H9 (cell line): ENCODE measurements at regions not wholly inside any gene's neighbourhood (a gene's known extent, or its start where the extent isn't known, plus 50 kb on each side); places are given as distances from the start of the nearest gene placed in this dataset.

Source experiments
- DNase-seq: peaks from one replicate; pipeline ENCODE4 v3.0.0-alpha.2; 2017
- H2AFZ ChIP-seq: one replicate; pipeline ENCODE4 v1.6.1; 2013; ENCODE audit warnings: mild to moderate bottlenecking, low read length, control low read depth, moderate library complexity
- H2AK5ac ChIP-seq: 2 replicates; pipeline ENCODE4 v1.6.1; 2013; ENCODE audit warnings: low read length, control low read depth, mixed read lengths; ENCODE audit not compliant: insufficient read length
- H2BK120ac ChIP-seq: one replicate; pipeline ENCODE4 v1.6.1; 2013; ENCODE audit warnings: low read depth, mild to moderate bottlenecking, low read length, control low read depth, inconsistent platforms; ENCODE audit not compliant: poor library complexity, severe bottlenecking
- H2BK12ac ChIP-seq: 2 replicates; pipeline ENCODE4 v1.6.1; 2013; ENCODE audit warnings: low read length, control low read depth, mixed read lengths, low read depth; ENCODE audit not compliant: insufficient read length
- H2BK15ac ChIP-seq: 2 replicates; pipeline ENCODE4 v1.6.1; 2013; ENCODE audit warnings: low read depth, low read length, control low read depth
- H2BK20ac ChIP-seq: one replicate; pipeline ENCODE4 v1.6.1; 2013; ENCODE audit warnings: low read depth, mild to moderate bottlenecking, low read length, control low read depth, inconsistent platforms; ENCODE audit not compliant: poor library complexity, severe bottlenecking
- H2BK5ac ChIP-seq: 2 replicates; pipeline ENCODE4 v1.6.1; 2013; ENCODE audit warnings: low read length, control low read depth, mixed read lengths; ENCODE audit not compliant: insufficient read length
- H3K14ac ChIP-seq: 2 replicates; pipeline ENCODE4 v1.6.1; 2013; ENCODE audit warnings: low read length, control low read depth; ENCODE audit not compliant: insufficient read depth
- H3K18ac ChIP-seq: 2 replicates; pipeline ENCODE4 v1.6.1; 2013; ENCODE audit warnings: low read depth, mild to moderate bottlenecking, mixed read lengths, low read length, control low read depth; ENCODE audit not compliant: insufficient read length
- H3K23ac ChIP-seq: 2 replicates; pipeline ENCODE4 v1.6.1; 2013; ENCODE audit warnings: low read length, control low read depth, mixed read lengths, low read depth; ENCODE audit not compliant: insufficient read length
- H3K23me2 ChIP-seq: 2 replicates; pipeline ENCODE4 v1.6.1; 2013; ENCODE audit warnings: low read depth, mild to moderate bottlenecking, mixed read lengths, low read length, control low read depth; ENCODE audit not compliant: insufficient read length, poor library complexity, severe bottlenecking
- H3K27ac ChIP-seq: 2 replicates; pipeline ENCODE4 v1.5.1; 2013; ENCODE audit warnings: low read length, control low read depth, mixed read lengths, low read depth; ENCODE audit not compliant: insufficient read length
- H3K27me3 ChIP-seq: 2 replicates; pipeline ENCODE4 v1.6.1; 2013; ENCODE audit warnings: low read length, control low read depth, inconsistent platforms; ENCODE audit not compliant: insufficient read depth
- H3K4ac ChIP-seq: 2 replicates; pipeline ENCODE4 v1.6.1; 2013; ENCODE audit warnings: low read depth, mild to moderate bottlenecking, control low read depth, inconsistent platforms, low read length, moderate library complexity
- H3K4me1 ChIP-seq: 2 replicates; pipeline ENCODE4 v1.6.1; 2013; ENCODE audit warnings: low read length, control low read depth, inconsistent platforms; ENCODE audit not compliant: insufficient read depth
- H3K4me2 ChIP-seq: 2 replicates; pipeline ENCODE4 v1.6.1; 2013; ENCODE audit warnings: low read length, control low read depth, mixed read lengths; ENCODE audit not compliant: insufficient read length, insufficient read depth
- H3K56ac ChIP-seq: 2 replicates; pipeline ENCODE4 v1.6.1; 2013; ENCODE audit warnings: low read depth, mild to moderate bottlenecking, mixed read lengths, low read length, control low read depth; ENCODE audit not compliant: insufficient read length
- H3K79me1 ChIP-seq: 2 replicates; pipeline ENCODE4 v1.6.1; 2013; ENCODE audit warnings: low read depth, mild to moderate bottlenecking, moderate library complexity, low read length, control low read depth, inconsistent platforms; ENCODE audit not compliant: insufficient read depth, poor library complexity, severe bottlenecking
- H3K79me2 ChIP-seq: 2 replicates; pipeline ENCODE4 v1.6.1; 2013; ENCODE audit warnings: low read length, control low read depth, inconsistent platforms; ENCODE audit not compliant: insufficient read depth
- H3K9ac ChIP-seq: 2 replicates; pipeline ENCODE4 v1.6.1; 2013; ENCODE audit warnings: low read length, control low read depth, mixed read lengths; ENCODE audit not compliant: insufficient read length; ENCODE audit errors: extremely low read depth
- H3K9me3 ChIP-seq: one replicate; pipeline ENCODE4 v1.6.1; 2013; ENCODE audit warnings: low read depth, low read length, inconsistent platforms; ENCODE audit not compliant: control insufficient read depth
- H3T11ph ChIP-seq: one replicate; pipeline ENCODE4 v1.6.1; 2013; ENCODE audit warnings: mild to moderate bottlenecking, low read length, control low read depth, inconsistent platforms
- H4K20me1 ChIP-seq: one replicate; pipeline ENCODE4 v1.6.1; 2013; ENCODE audit not compliant: control insufficient read depth, insufficient read length, insufficient read depth
- H4K5ac ChIP-seq: 2 replicates; pipeline ENCODE4 v1.6.1; 2013; ENCODE audit warnings: low read depth, mild to moderate bottlenecking, mixed read lengths, low read length, control low read depth; ENCODE audit not compliant: insufficient read length
- H4K8ac ChIP-seq: replicated peaks from 2 replicates; pipeline ENCODE4 v1.6.1; 2013; ENCODE audit warnings: low read length, control low read depth, mixed read lengths, low read depth; ENCODE audit not compliant: insufficient read length
- H4K91ac ChIP-seq: 2 replicates; pipeline ENCODE4 v1.6.1; 2013; ENCODE audit warnings: low read depth, mild to moderate bottlenecking, moderate library complexity, mixed read lengths, low read length, control low read depth; ENCODE audit not compliant: insufficient read length
- H3K27ac Mint-ChIP-seq, 3 experiments: 2 replicates in 2 of 3; 3 replicates in 1 of 3; pipeline ENCODE4 v1.8.0; 2020 to 2021; ENCODE audit warnings: mixed read lengths in 3 of 3, mild to moderate bottlenecking in 1 of 3, moderate library complexity in 1 of 3
- H3K27me3 Mint-ChIP-seq: 2 replicates; pipeline ENCODE4 v1.8.0; 2021; ENCODE audit warnings: low read depth, mild to moderate bottlenecking, moderate library complexity, mixed read lengths
- H3K36me3 Mint-ChIP-seq, 3 experiments: 2 replicates in 2 of 3; 3 replicates in 1 of 3; pipeline ENCODE4 v1.8.0; 2020 to 2021; ENCODE audit warnings: low read depth in 3 of 3, mixed read lengths in 3 of 3; ENCODE audit not compliant: insufficient read depth in 1 of 3
- H3K4me1 Mint-ChIP-seq, 2 experiments: 2 replicates each; pipeline ENCODE4 v1.8.0; 2020; ENCODE audit warnings: mixed read lengths in 2 of 2
- H3K4me3 Mint-ChIP-seq, 2 experiments: 2 replicates in 1 of 2; 3 replicates in 1 of 2; pipeline ENCODE4 v1.8.0; 2020 to 2021; ENCODE audit warnings: mild to moderate bottlenecking in 2 of 2, mixed read lengths in 2 of 2, moderate library complexity in 1 of 2
- H3K9me3 Mint-ChIP-seq, 2 experiments: 2 replicates in 1 of 2; 3 replicates in 1 of 2; pipeline ENCODE4 v1.8.0; 2020; ENCODE audit warnings: mild to moderate bottlenecking in 2 of 2, mixed read lengths in 2 of 2, moderate library complexity in 1 of 2
- CTCF ChIP-seq: fragments of 200-600 bp; sonication (generic); conservative IDR thresholded peaks from 3 replicates; pipeline ENCODE4 v1.8.0; 2021; ENCODE audit warnings: antibody characterized with exemption, mild to moderate bottlenecking
- whole genome bisulfite sequencing: extraction: QIAGEN DNeasy Blood & Tissue Kit; methylation state at CpG from one replicate; pipeline ENCODE4 v1.1.7; 2013; ENCODE audit warnings: missing lambda C conversion rate, low lambda C conversion rate, mixed read lengths; ENCODE audit not compliant: insufficient read length; ENCODE audit errors: extremely low coverage; 5-methylcytosine and 5-hydroxymethylcytosine counted together

DNA sequence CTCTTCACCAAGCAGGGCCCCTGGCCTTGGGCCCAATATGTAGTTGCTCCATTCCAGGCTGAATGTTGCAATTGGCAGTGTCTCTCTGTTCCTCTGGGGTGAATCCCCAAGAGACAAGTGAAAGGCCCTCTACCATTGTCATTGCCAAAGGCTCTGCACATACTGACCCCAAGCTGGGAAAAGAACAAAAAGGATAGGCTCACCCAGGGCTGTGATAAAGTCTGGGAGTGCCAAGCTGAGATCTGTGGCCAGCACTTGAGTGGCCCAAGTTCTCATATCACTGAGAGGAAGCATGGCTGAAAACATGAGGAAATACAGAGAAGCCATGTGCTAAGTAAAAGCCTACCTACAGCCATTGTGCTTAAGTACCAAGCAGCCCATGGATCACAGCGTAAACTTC, 612.2 kb upstream of the EPHA6 start:
- Histone ChIP-seq H3K27ac (no peak overlapping the region), H3K79me2 (no peaks in the 10 kb centered on the region), H2AK5ac (no peak overlapping the region), H3K4ac (no peak overlapping the region), H3K23me2 (no peaks in the 10 kb centered on the region), H3T11ph (no peak overlapping the region), H4K91ac (no peak overlapping the region), H4K20me1 (no peaks in the 10 kb centered on the region), H3K56ac (no peak overlapping the region), H3K23ac (no peak overlapping the region), H4K5ac (no peak overlapping the region), H3K4me2 (no peak overlapping the region), H2AFZ (no peak overlapping the region), H2BK12ac (no peak overlapping the region), H3K14ac (no peak overlapping the region), H2BK20ac (no peak overlapping the region), H3K9me3 (no peaks in the 10 kb centered on the region), H3K4me1 (no peaks in the 10 kb centered on the region), H3K27me3 (no peaks in the 10 kb centered on the region), H3K18ac (no peak overlapping the region), H3K9ac (no peak overlapping the region), H2BK15ac (no peak overlapping the region), H2BK120ac (no peak overlapping the region), H2BK5ac (no peak overlapping the region), H3K79me1 (no peaks in the 10 kb centered on the region), H4K8ac (no peak overlapping the region)
- peaks cover 0 to 2% (median 0%) of the 10 kb centered on the region in 3 experiments; a peak in 2 of 7 replicates for H3K36me3 Mint-ChIP-seq
- TF ChIP-seq CTCF, result no peak
- no peak overlapping the region for H3K4me3 Mint-ChIP-seq
- H3K27ac Mint-ChIP-seq, result peak overlapping the region in 1 of 3 experiments; percentile 59; a peak in 1 of 7 replicates
- no peaks in the 10 kb centered on the region for H3K27me3 Mint-ChIP-seq
- peaks cover 2 to 3% of the 10 kb centered on the region in 2 experiments; a peak in 2 of 5 replicates for H3K9me3 Mint-ChIP-seq
- no peaks in the 10 kb centered on the region for H3K4me1 Mint-ChIP-seq
- no CpG with 5 or more reads among the region's 1 CpG for WGBS
- no peak for DNase-seq
